Skin epidermis (tissue), 12 donors: ENCODE measurements at regions not wholly inside any gene's neighbourhood (a gene's known extent, or its start where the extent isn't known, plus 50 kb on each side); places are given as distances from the start of the nearest gene placed in this dataset.
"Not testable (repeated sequence)": the region's sequence is repeated elsewhere in the genome, so short reads cannot be mapped to it uniquely, and the experiment has no call there.

Source experiments
- H3K27ac ChIP-seq, 21 experiments: fragments of 200-600 bp; sonication (generic) in 11 of 21; one replicate each; pipeline ENCODE4 v1.5.0; 2020; ENCODE audit warnings: mild to moderate bottlenecking in 3 of 21, inconsistent platforms in 2 of 21, moderate library complexity in 2 of 21
- H3K4me3 ChIP-seq, 7 experiments: fragments of 200-600 bp; sonication (generic) in 2 of 7; one replicate each; pipeline ENCODE4 v1.5.0; 2020; ENCODE audit warnings: inconsistent platforms in 2 of 7, mild to moderate bottlenecking in 2 of 7, moderate library complexity in 1 of 7

GRCh38 chr10:109046427-109046826 lies 876.9 kb downstream of the XPNPEP1 start:
- not testable (repeated sequence) for H3K27ac ChIP-seq, H3K4me3 ChIP-seq

DNA sequence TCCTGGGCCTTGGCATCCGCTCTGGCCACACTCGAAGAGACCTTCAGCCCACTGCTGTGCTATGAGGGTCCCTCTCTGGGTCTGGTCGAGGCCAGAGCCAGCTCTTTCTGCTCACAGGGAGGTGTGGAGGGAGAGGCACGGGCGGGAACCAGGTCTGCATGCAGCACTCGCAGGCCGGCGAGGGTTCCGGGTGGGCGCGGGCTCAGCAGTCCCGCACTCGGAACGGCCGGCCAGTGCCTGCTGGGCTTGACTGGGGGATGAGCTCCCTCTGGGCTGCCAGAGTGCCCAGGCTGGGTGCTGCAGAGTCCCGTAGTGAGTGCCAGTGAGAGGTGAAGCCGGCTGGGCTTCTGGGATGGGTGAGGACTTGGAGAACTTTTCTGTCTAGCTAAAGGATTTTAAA lies 882.7 kb downstream of the XPNPEP1 start:
- H3K27ac ChIP-seq = no peak overlapping the region
- H3K4me3 ChIP-seq = no peak overlapping the region

DNA sequence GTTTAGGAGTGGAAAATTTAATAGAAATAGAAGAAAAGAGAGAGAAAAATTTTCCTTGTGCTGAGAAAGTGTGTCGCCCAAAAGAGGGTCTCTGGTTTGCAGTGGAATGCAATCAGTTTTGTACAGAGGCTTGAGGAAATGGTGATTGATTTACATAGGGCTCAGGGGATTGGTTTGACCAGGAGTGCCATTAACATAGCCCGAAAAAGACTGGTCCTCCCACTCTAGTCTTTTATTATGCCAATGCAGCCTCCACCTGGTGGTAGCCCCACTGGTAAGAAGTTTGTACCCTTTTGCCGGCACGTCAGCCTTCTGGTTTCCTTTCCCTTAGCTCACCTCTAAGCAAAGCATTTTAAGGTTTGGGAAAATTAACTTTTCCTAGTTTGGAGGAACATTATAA lies 885.3 kb downstream of the XPNPEP1 start:
- H3K4me3 ChIP-seq = no peak overlapping the region
- no peak overlapping the region for H3K27ac ChIP-seq

GRCh38 chr10:109030581-109031210 lies 892.6 kb downstream of the XPNPEP1 start:
- Histone ChIP-seq H3K27ac (no peak overlapping the region), H3K4me3 (no peak overlapping the region)

DNA sequence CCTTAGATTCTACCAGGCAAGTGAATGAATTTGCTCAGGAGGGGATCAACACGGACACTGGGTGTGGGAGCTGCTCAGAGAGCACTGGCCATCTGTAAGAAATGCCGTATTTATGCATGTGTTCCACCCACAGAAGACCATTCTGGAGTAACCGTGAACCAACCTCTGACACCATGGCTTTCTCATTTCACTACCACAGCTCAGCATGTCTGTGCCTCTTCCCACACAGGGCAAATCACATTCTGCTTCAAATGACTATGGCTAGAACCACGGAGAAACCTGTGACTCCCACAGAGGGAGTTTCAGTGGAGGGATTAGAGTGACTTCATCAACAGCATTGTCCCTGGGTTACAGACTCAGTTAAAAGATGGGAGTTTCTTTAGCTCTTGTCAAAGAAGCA lies 893.4 kb downstream of the XPNPEP1 start:
- H3K4me3 ChIP-seq = no peak overlapping the region
- no peak overlapping the region for H3K27ac ChIP-seq

GRCh38 chr10:109027534-109028185 lies 895.7 kb downstream of the XPNPEP1 start:
- no peak overlapping the region for H3K27ac ChIP-seq
- no peak overlapping the region for H3K4me3 ChIP-seq

- Histone ChIP-seq H3K4me3 (no peak overlapping the region), H3K27ac (no peak overlapping the region)
Measured at GRCh38 chr10:109025172-109025571, 898.1 kb downstream of the XPNPEP1 start.

DNA sequence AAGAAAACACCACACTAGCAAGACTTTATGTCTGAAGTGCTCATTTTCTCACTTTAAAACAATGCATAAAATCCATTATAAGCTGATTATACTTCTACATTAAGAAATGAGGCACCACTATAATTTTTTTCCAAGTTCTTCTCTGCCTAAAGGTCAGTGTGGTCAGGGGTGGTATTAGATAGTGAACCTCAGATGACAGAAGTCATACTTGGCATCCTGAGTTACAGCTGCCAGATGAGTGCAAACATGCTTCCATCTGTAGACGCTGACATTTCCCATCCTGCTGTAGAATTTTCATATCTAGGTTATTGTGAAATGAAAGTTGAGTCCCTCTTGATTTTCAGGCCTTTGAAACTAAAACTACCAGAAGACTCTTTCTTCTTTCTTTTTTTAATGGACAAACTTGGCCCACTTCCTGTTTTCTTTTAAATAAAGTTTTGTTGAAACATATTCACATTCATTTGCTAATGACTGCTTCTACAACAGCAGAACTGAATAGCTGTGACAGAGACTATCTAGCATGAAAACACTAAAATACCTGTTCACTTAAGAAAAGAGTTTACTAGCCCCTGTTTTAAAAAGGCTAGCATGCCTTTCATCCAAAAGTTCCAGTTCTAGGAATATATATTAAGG lies 900.8 kb downstream of the XPNPEP1 start:
- Histone ChIP-seq H3K27ac (no peak overlapping the region), H3K4me3 (no peak overlapping the region)

DNA sequence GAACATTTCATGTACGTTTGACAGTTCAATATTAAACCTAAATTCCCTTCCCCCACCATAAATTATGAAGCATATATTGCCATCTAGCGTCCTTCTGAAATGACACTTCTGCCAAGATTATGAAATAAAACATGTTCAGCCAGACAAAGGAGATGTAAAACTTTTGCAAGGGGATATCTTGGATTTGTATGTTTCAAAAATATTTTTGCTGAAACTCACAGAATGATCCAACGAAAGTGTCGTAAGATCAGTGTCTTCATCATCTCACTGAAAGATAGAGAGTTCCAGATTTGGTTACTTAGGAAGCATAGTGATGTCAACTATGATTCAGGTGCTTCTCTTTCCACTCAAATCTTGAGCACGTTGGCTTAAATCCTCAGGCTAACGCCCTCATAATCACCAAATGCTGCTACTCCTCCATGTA lies 904.3 kb downstream of the XPNPEP1 start:
- Histone ChIP-seq H3K27ac (no peak overlapping the region), H3K4me3 (no peak overlapping the region)

DNA sequence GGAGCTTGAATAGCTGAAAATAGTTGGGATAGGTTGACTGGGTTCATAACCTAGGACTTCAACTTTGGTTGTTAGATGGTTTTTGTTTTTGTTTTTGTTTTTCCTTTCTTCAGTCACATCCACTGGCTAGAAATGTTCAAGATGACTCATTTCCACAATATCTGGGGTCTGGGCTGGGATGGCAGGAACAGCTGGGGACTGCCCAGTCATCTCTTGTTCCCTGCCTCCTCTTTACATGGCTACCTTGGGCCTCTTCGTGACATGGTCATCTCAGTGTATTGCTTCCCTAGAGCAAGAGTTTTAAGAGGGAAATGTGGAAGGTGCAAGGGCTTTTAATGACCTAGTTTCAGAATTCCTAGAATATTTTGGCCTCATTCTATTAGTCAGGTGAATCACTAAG lies 915.8 kb downstream of the XPNPEP1 start:
- H3K4me3 ChIP-seq = no peak overlapping the region
- H3K27ac ChIP-seq = no peak overlapping the region

DNA sequence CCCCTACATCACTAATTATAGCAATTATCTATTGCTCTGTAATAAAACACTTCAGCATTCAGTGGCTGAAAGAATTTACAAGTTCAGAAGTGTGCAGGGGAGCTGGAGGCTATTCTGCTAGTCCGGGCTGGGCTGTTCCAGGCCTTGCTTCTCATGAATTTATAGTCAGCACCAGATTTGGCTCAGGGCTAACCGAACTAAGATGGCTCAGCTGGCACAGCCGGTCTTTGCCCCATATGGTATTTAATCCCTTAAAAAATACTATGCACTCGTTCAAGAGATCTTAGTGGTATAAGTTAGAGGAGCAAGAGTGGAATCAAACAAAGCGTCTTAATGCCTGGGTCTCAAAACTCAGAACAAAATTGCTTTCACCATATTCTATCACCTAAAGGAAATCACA lies 932.9 kb downstream of the XPNPEP1 start:
- H3K4me3 ChIP-seq = no peak overlapping the region
- H3K27ac ChIP-seq = no peak overlapping the region

- no peak overlapping the region for H3K27ac ChIP-seq
- no peak overlapping the region for H3K4me3 ChIP-seq
Measured at GRCh38 chr10:108989976-108990375, 933.3 kb downstream of the XPNPEP1 start.

DNA sequence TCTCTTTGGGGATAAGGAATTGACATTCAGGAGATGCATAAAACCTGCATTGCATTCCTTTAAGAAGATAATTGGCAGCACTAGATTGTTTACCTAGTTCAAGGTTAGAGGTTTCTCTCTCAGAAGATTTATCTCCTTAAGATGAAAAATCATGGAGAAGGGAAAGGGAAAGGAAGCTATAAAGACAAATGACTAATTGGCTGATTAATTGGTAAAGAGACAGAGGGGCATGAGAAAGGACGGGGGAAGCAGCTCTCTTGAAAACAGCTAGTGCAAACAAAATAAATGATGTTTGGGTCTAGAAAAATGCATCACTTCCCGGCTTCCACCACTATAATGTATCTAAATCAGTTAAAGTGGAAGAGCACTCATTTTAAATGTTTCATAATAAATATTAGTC lies 941.2 kb downstream of the XPNPEP1 start:
- H3K4me3 ChIP-seq = no peak overlapping the region
- no peak overlapping the region for H3K27ac ChIP-seq

GRCh38 chr10:108980869-108981268 lies 942.4 kb downstream of the XPNPEP1 start:
- H3K27ac ChIP-seq = no peak overlapping the region
- H3K4me3 ChIP-seq = no peak overlapping the region

- Histone ChIP-seq H3K27ac (no peak overlapping the region), H3K4me3 (no peak overlapping the region)
Measured at GRCh38 chr10:108975459-108976058, 947.8 kb downstream of the XPNPEP1 start.

DNA sequence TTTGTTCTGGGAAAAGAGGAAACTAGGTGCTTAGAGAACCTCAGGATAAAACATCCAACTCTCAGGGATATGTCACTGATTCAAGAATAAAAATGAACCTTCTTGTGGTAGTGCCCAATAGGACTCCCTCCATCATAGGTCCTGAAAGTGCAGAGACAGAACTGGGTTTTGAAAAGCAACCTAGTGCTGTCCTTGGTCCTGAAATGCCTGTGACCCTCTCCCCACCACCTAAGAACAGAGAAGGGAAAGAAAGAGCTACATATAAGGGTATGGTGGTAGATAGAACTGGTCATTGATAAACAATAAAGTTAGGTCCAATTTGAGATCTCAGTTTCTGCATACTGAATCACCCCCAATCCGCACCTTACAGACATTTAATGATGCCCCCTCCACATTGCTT lies 953.3 kb downstream of the XPNPEP1 start:
- no peak overlapping the region for H3K27ac ChIP-seq
- no peak overlapping the region for H3K4me3 ChIP-seq

DNA sequence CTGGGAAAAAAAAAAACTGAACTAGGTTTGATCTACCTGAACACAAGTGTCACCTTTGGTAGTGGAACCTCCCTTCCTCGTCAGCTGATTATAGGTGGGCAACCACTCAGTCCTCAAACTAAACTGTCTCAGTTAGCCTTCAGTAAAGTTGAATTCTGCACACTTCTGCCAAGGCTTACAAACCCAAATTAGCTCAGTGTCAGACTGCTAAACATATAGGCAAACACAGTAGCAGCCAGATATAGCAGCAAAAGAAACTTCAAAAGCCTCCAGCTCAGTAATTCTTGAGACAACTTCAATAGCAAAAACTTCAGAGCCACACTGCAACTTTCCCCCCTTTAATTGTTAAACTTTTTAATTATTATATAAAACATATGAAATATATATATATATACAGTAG lies 956.9 kb downstream of the XPNPEP1 start:
- no peak overlapping the region for H3K27ac ChIP-seq
- H3K4me3 ChIP-seq = no peak overlapping the region

GRCh38 chr10:108966005-108966404 lies 957.3 kb downstream of the XPNPEP1 start:
- H3K4me3 ChIP-seq = no peak overlapping the region
- H3K27ac ChIP-seq = no peak overlapping the region

GRCh38 chr10:108962172-108962571 lies 961.1 kb downstream of the XPNPEP1 start:
- no peak overlapping the region for H3K4me3 ChIP-seq

DNA sequence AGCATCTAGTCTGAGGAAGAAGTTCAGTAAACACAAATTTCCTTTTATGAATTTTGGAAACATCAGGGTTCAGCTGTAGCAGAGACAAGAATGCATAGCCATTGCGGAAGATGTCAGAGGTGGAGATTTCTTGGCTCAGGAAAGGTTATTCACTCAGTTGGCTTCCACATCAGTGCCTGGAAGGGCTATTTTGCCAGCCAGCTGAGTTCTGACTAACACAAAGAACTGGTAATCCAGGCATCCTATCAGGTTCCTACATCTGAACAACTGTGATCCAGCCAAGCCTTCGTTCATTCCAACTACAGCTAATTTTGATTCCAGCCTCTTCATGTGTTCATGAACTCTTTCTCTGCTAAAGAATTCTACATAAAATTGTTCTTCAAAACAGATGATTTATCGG lies 965.6 kb downstream of the XPNPEP1 start:
- H3K27ac ChIP-seq = no peak overlapping the region
- no peak overlapping the region for H3K4me3 ChIP-seq

More at GRCh38 chr10:108962172-108962571, 961.1 kb downstream of the XPNPEP1 start:
- H3K27ac ChIP-seq = no peak overlapping the region

GRCh38 chr10:108956149-108956548 lies 967.2 kb downstream of the XPNPEP1 start:
- Histone ChIP-seq H3K27ac (no peak overlapping the region), H3K4me3 (no peak overlapping the region)
